HCT116 (cell line): ENCODE measurements at regions not wholly inside any gene's neighbourhood (a gene's known extent, or its start where the extent isn't known, plus 50 kb on each side); places are given as distances from the start of the nearest gene placed in this dataset.

Experiments used
- ATAC-seq: fragments of 200-7000 bp; cut with Tn5 transposase; 2 replicates; pipeline ENCODE4 v1.9.1; 2020; ENCODE audit warnings: mild to moderate bottlenecking, moderate library complexity
- BruUV-seq: library from RNA; stranded (reverse); fragments of 400-500 nt; replicated peaks from 2 replicates; lab custom pipeline; 2021; lab: Mats Ljungman, UMichigan
- CTCF ChIA-PET: fragments of 300-600 bp; sonication (Branson Sonifier 250); formaldehyde crosslinking; loops from one replicate; lab custom pipeline; 2021; ENCODE audit warnings: antibody characterized with exemption; lab: Charles Lee
- POLR2A ChIA-PET: fragments of 300-600, 350-600 bp; sonication (Branson Sonifier 250); formaldehyde crosslinking; loops from one replicate; lab custom pipeline; 2021; ENCODE audit warnings: antibody characterized with exemption; lab: Charles Lee
- RAD21 ChIA-PET, 2 experiments: fragments of 300-600 bp; sonication (Branson Sonifier 250); formaldehyde crosslinking; loops; one replicate each; lab custom pipeline; 2023; ENCODE audit warnings: low total read pairs in 2 of 2; ENCODE audit not compliant: uncharacterized antibody in 2 of 2, unreplicated experiment in 2 of 2, low non-redundant PET in 1 of 2; lab: Charles Lee
- DNase-seq: peaks from one replicate; pipeline ENCODE4 v3.0.0-alpha.2; 2010; ENCODE audit warnings: low read depth, low spot score
- H2AFZ ChIP-seq: fragments of 200-600 bp; shearing (Covaris generic), sonication (generic); 2 replicates; pipeline ENCODE4 v1.6.1; 2017; ENCODE audit warnings: low read depth, mixed run types, mixed read lengths, antibody characterized with exemption, low read length; ENCODE audit not compliant: poor library complexity, severe bottlenecking
- H3K27ac ChIP-seq: 2 replicates; pipeline ENCODE4 v1.5.1; 2012; ENCODE audit warnings: low read depth, low read length
- H3K27me3 ChIP-seq: fragments of 200-600 bp; sonication (generic); 2 replicates; pipeline ENCODE4 v1.6.1; 2016; ENCODE audit warnings: mixed run types, low read length, mixed read lengths; ENCODE audit not compliant: insufficient read depth
- H3K36me3 ChIP-seq, 2 experiments: fragments of 200-500 bp in 1 of 2; fragments of 200-600 bp in 1 of 2; sonication (Bioruptor generic) in 1 of 2; sonication (generic) in 1 of 2; 2 replicates each; pipeline versions ENCODE4 v1.5.1 to v1.6.1; 2014 to 2016; ENCODE audit warnings: low read length in 2 of 2, inconsistent platforms in 1 of 2, mixed read lengths in 1 of 2, mixed run types in 1 of 2; ENCODE audit not compliant: insufficient read depth in 2 of 2, control insufficient read depth in 1 of 2
- H3K4me1 ChIP-seq, 2 experiments: fragments of 200-600 bp in 1 of 2; sonication (generic) in 1 of 2; 2 replicates each; pipeline versions ENCODE4 v1.5.1 to v1.6.1; 2012 to 2017; ENCODE audit warnings: low read length in 2 of 2, inconsistent platforms in 1 of 2, mild to moderate bottlenecking in 1 of 2, mixed read lengths in 1 of 2, mixed run types in 1 of 2, moderate library complexity in 1 of 2; ENCODE audit not compliant: insufficient read depth in 2 of 2, control insufficient read depth in 1 of 2
- H3K4me2 ChIP-seq: fragments of 200-600 bp; sonication (generic); 2 replicates; pipeline ENCODE4 v1.6.1; 2017; ENCODE audit warnings: mixed run types, low read length, mixed read lengths
- H3K4me3 ChIP-seq, 2 experiments: fragments of 200-600 bp in 1 of 2; sonication (generic) in 1 of 2; replicated peaks in 1 of 2; 2 replicates each; pipeline ENCODE4 v1.5.1; 2011 to 2016; ENCODE audit warnings: low read length in 2 of 2, control low read depth in 1 of 2, low read depth in 1 of 2, mild to moderate bottlenecking in 1 of 2, mixed read lengths in 1 of 2, mixed run types in 1 of 2
- H3K79me2 ChIP-seq: fragments of 200-600 bp; sonication (generic); 2 replicates; pipeline ENCODE4 v1.6.1; 2017; ENCODE audit warnings: mild to moderate bottlenecking, mixed run types, low read length, moderate library complexity, mixed read lengths; ENCODE audit not compliant: insufficient read depth
- H3K9ac ChIP-seq: fragments of 200-600 bp; sonication (generic); 2 replicates; pipeline ENCODE4 v1.6.1; 2016; ENCODE audit warnings: low read length, mixed read lengths
- H3K9me2 ChIP-seq: fragments of 200-600 bp; sonication (generic), shearing (Covaris generic); 2 replicates; pipeline ENCODE4 v1.6.1; 2017; ENCODE audit warnings: mixed run types, mild to moderate bottlenecking, moderate library complexity; ENCODE audit not compliant: insufficient read depth
- H3K9me3 ChIP-seq, 2 experiments: fragments of 200-500 bp in 1 of 2; fragments of 200-600 bp in 1 of 2; sonication (Bioruptor generic) in 1 of 2; sonication (generic) in 1 of 2; 2 replicates each; pipeline ENCODE4 v1.6.1; 2014 to 2017; ENCODE audit warnings: low read length in 2 of 2, mixed read lengths in 2 of 2, inconsistent platforms in 1 of 2, low read depth in 1 of 2, mild to moderate bottlenecking in 1 of 2, mixed run types in 1 of 2, moderate library complexity in 1 of 2; ENCODE audit not compliant: control insufficient read depth in 1 of 2, insufficient read depth in 1 of 2
- H4K20me1 ChIP-seq: fragments of 200-600 bp; sonication (generic), shearing (Covaris generic); 2 replicates; pipeline ENCODE4 v1.6.1; 2017; ENCODE audit warnings: mixed run types, mild to moderate bottlenecking, moderate library complexity; ENCODE audit not compliant: insufficient read depth
- CBX3 ChIP-seq: IDR thresholded peaks from 2 replicates; pipeline ENCODE4 v1.6.1; 2012; ENCODE audit warnings: low read depth
- EGR1 ChIP-seq: IDR thresholded peaks from 2 replicates; pipeline ENCODE4 v1.6.1; 2012; ENCODE audit warnings: low read depth
- EZH2 ChIP-seq: fragments of 200-600 bp; sonication (generic); IDR thresholded peaks from 2 replicates; pipeline ENCODE4 v1.6.1; 2017; ENCODE audit warnings: antibody characterized with exemption, mixed run types
- JUND ChIP-seq: IDR thresholded peaks from 2 replicates; pipeline ENCODE4 v1.6.1; 2012
- POLR2A ChIP-seq: IDR thresholded peaks from 2 replicates; pipeline ENCODE4 v1.7.0; 2011; ENCODE audit warnings: borderline replicate concordance; ENCODE audit not compliant: insufficient read depth, insufficient read length; ENCODE audit errors: extremely low read depth
- RAD21 ChIP-seq: IDR thresholded peaks from 2 replicates; pipeline ENCODE4 v1.6.1; 2012; ENCODE audit warnings: low read depth, mild to moderate bottlenecking
- SIN3A ChIP-seq: IDR thresholded peaks from 2 replicates; pipeline ENCODE4 v1.6.1; 2012; ENCODE audit warnings: low read depth
- SP1 ChIP-seq: IDR thresholded peaks from 2 replicates; pipeline ENCODE4 v1.6.1; 2012; ENCODE audit warnings: low read depth
- ZFX ChIP-seq: fragments of 450-650 bp; IDR thresholded peaks from 2 replicates; pipeline ENCODE4 v1.6.1; 2017
- intact Hi-C: fragments of 100-400 bp; cut with micrococcal nuclease; formaldehyde crosslinking; loops from 2 replicates; pipeline ENCODE4 v1.10.0; 2022
- TF ChIP-seq, protein P1 (sequence below): IDR thresholded peaks from 2 replicates; pipeline ENCODE4 v1.6.1; 2012

DNA sequence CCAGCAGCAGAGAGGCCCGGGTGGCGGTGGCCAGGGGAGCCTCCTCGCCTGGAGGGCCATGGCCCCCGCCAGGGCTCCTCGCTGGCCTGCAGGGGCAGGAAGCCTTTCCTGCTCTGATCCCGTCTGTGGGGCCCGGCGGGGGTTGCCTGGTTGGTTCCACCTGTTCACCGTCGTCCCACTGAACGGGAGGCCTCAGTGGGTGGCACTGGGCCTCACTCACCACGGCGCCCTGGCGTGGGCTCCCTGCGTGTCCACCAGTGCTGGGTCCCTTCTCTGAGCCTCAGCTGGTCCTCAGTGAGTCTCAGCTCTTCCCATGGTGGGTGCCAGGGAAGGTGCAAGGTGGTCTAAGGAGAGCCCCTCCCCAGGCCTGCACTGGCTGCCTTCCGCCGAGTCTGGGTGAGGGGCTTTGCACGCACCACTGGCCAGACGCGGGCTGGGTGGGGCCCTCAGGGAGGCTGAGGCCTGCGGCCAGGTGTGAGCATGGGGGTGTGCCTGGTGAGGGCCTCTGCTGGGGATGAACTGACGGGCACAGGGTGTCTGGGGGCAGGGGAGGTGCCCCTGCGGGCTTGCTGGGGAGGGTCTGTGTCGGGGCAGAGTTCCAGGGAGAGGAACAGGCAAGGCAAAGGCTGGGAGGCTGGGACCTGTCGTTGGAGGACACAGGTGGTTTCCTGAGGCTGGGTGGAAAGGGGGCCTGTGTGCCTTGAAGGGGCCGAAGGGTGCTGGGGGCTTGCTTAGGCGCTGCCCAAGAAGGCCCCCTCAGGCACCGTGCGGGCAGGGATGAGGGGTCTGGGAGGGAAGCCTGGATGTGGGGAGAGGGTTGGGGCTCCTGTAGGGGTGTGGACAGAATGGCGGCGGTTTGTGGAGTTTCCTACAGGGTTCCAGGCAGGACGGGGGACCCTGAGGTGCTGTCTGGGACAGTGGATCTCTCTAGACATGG lies 339.8 kb downstream of the TMEM121 start:
- Histone ChIP-seq H3K4me3 (no peak overlapping the region), H3K9ac (no peak overlapping the region), H4K20me1 (no peaks in the 10 kb centered on the region), H3K79me2 (no peaks in the 10 kb centered on the region), H3K9me3 (no peaks in the 10 kb centered on the region), H3K27ac (no peak overlapping the region), H3K9me2 (no peaks in the 10 kb centered on the region), H3K4me1 (no peaks in the 10 kb centered on the region), H3K36me3 (no peaks in the 10 kb centered on the region), H3K4me2 (no peak overlapping the region), H2AFZ (no peak overlapping the region), H3K27me3 (peaks cover 10% of the 10 kb centered on the region; the same call in 1 of the 2 replicates)
- intact Hi-C loops: no loop called here
- ChIA-PET CTCF (no interaction called here), POLR2A (no interaction called here), RAD21 (no interaction called here)
- no TSS peak for BruUV-seq
- ATAC-seq (no peak), DNase-seq (no peak)
- TF ChIP-seq SP1: no peak
- no peak for TF ChIP-seq SIN3A
- TF ChIP-seq CBX3: no peak

DNA sequence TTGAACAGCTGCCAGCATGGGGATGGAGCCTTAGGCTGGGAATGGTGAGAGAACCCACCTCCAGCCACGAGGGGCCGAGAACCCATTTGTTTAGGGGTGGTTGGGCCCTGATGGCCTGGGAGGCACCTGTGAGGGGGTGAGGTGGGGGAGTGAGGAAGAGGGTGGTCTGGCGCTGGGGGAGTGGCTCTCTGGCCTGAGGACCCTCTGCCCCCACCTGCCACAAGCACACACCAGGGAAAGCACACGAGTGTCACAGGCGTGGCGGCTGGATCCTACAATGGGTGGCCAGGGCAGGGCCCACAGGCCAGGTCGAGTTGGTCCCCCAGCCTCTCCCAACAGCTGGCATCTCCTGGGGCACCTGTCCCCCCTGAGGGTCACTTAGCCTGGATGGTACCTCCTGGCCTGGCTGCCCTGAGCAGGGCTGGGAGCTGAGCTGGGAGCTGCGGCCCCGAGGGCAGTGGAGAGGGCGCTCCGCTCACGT lies 340.5 kb downstream of the TMEM121 start:
- CTCF ChIA-PET: no interaction called here
- no peaks in the 10 kb centered on the region for H4K20me1 ChIP-seq
- no peak overlapping the region for H3K4me3 ChIP-seq
- ATAC-seq (no peak), DNase-seq (no peak)
- H3K9ac ChIP-seq: no peak overlapping the region
- no TSS peak for BruUV-seq
- no peak overlapping the region for H3K27ac ChIP-seq
- RAD21 ChIA-PET: no interaction called here
- intact Hi-C loops: no loop called here
- no peak overlapping the region for H3K4me2 ChIP-seq
- H3K9me2 ChIP-seq: no peaks in the 10 kb centered on the region
- peaks cover 17% of the 10 kb centered on the region for H3K27me3 ChIP-seq
- no peak overlapping the region for H2AFZ ChIP-seq
- H3K79me2 ChIP-seq: no peaks in the 10 kb centered on the region
- H3K4me1 ChIP-seq: no peaks in the 10 kb centered on the region
- POLR2A ChIA-PET: no interaction called here
- TF ChIP-seq JUND (no peak), ZFX (no peak), EGR1 (no peak), EZH2 (no peak), SIN3A (no peak), SP1 (no peak), POLR2A (no peak), RAD21 (no peak)
- TF ChIP-seq, protein P1, sequence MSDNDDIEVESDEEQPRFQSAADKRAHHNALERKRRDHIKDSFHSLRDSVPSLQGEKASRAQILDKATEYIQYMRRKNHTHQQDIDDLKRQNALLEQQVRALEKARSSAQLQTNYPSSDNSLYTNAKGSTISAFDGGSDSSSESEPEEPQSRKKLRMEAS: no peak
- H3K9me3 ChIP-seq: no peaks in the 10 kb centered on the region
- no peaks in the 10 kb centered on the region for H3K36me3 ChIP-seq
